ENCODE measurements at regions not wholly inside any gene's neighbourhood (a gene's known extent, or its start where the extent isn't known, plus 50 kb on each side); places are given as distances from the start of the nearest gene placed in this dataset.

DNA sequence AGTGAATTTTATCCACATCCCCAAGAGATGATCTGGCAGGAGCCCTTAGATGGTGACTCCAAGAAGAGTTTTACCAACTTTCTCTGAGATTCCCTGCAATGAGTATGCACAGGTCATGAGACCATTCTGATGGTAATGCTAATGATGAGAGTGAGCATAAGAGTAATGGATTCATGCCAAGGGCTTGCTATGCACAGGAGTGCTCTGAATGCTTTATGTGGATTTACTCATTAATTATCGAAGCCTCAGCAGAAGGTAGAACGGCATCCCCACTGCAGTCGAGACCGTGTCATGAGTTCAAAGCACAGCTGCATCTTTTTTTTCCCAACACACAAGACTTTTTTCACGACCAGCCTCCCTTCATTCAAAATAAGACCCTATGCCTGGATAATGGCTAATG is 355.0 kb downstream of the RAB28 start:
- TF ChIP-seq, protein P1, sequence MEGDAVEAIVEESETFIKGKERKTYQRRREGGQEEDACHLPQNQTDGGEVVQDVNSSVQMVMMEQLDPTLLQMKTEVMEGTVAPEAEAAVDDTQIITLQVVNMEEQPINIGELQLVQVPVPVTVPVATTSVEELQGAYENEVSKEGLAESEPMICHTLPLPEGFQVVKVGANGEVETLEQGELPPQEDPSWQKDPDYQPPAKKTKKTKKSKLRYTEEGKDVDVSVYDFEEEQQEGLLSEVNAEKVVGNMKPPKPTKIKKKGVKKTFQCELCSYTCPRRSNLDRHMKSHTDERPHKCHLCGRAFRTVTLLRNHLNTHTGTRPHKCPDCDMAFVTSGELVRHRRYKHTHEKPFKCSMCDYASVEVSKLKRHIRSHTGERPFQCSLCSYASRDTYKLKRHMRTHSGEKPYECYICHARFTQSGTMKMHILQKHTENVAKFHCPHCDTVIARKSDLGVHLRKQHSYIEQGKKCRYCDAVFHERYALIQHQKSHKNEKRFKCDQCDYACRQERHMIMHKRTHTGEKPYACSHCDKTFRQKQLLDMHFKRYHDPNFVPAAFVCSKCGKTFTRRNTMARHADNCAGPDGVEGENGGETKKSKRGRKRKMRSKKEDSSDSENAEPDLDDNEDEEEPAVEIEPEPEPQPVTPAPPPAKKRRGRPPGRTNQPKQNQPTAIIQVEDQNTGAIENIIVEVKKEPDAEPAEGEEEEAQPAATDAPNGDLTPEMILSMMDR (IDR thresholded peaks at IDR 0.05; ENCODE audit: control extremely low read depth, extremely low read depth, low read depth, missing control alignments), result no peak
- ChIA-PET CTCF (interaction anchor here (1.3 kb wide), 2 partner anchors 14 to 19 kb away, joined by 3 to 4 read pairs; no protein-coding TSS in a partner anchor), POLR2A (no interaction called here)
- no peak for DNase-seq (ENCODE audit: extremely low spot score)

DNA sequence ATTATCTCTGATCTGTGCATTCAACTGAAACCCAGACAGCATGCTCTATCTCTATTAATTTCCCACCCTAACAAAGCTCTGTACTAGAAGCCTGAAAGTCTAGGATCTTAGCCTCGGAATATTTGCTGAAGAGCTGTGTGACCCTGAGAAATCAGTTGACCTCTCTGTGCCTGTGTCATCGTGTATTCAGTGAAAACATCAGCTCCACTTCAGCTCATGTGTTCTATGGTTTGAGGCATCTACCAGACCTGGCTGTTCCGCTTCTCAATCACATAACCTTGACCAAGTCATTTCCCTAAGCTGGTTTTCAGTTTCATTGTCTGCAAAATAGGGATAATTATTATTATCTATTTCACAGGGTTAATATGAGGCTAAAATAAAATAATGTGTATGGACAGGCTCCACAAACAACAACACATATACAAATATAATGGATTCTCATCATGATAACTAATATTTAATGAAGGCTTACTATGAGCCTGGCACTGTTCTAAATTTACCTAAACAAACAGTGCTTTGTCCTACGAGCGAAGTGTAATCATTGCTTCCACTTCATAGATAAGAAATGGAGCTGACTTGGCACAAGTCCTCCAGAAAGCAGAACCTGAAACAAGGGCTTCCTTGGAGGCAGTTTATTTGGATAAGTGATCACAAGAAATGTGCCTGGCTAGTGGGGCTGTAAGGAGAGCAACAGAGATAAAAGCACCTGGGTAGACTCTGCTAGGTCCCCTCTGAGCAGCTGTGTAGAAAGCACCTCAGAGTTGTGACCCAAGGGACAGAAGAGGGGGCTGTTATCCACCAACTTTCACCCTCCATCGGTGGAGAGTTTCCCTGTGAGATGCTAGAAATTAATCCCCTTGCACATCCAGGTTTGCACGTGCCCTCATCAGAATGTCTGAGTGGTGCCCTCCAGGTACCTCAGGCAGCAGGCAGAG is 356.9 kb downstream of the RAB28 start:
- DNase-seq (ENCODE audit: extremely low spot score), result no peak
- ChIA-PET POLR2A (no interaction called here), CTCF (interaction anchor here (1.3 kb wide), 1 partner anchor 21 kb away, joined by 3 read pairs; no protein-coding TSS in a partner anchor)
- TF ChIP-seq, protein P1 (IDR thresholded peaks at IDR 0.05; ENCODE audit: control extremely low read depth, extremely low read depth, low read depth, missing control alignments), result no peak

DNA sequence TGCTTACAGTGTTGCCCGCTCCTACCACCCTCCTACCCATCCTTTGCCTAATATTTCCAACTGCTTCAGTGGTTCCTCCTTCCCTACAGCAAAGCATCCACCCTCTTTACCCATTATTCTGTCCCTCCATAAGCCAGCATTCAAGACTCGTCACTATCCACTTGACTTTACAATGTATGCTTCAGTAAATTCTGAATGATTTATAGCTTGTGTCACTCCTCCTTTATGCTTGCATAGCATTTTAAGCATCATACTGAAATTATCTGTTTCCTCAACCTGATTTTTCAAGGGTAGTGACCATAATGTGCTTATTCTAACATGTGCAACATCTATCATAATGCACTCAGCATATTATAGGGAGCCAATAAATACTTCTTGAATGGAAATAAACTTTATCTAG is 365.5 kb downstream of the RAB28 start:
- TF ChIP-seq, protein P1 (IDR thresholded peaks at IDR 0.05; ENCODE audit: control extremely low read depth, extremely low read depth, low read depth, missing control alignments), result no peak
- CTCF ChIA-PET, result no interaction called here
- POLR2A ChIA-PET, result no interaction called here
- DNase-seq (ENCODE audit: extremely low spot score), result no peak

DNA sequence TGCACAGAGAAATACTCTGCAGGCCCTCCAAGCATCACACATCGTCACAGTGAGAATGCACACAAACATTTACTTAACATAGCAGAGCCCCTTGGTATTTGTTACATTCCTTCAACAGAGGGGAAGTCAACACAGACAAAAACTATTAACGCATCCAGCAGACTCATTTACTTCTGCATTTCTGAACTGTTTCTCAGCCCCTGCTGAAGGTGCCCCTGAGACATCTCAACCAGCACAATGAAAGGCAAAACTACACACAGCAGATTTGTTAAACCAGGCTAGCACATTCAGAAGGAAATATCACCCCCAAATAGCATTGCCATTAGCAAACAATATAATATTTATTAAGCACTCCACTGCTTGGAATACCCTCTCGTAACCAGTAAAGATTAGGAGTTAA is 367.0 kb downstream of the RAB28 start:
- ChIA-PET POLR2A (no interaction called here), CTCF (interaction anchor here (1.2 to 2.2 kb wide), 2 partner anchors 28 to 42 kb away, joined by 3 to 5 read pairs; no protein-coding TSS in a partner anchor)
- DNase-seq (ENCODE audit: extremely low spot score), result no peak
- TF ChIP-seq, protein P1 (IDR thresholded peaks at IDR 0.05; ENCODE audit: control extremely low read depth, extremely low read depth, low read depth, missing control alignments), result no peak

DNA sequence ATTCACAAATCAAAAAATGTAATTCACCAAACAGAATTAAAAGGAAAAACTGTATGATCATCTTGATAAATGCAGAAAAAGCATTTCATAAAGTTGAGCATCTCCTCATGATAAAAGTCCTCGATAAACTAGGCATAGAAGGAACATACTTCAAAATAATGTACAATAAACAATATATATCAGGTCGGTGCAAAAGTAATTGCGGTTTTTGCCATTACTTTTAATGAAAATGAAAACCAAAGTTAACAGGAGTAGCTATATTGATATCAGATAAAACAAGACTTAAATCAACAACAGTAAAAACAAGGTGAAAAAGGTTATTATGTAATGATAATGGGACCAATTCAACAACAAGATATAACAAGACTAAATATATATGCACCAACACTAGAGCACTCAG is 372.1 kb downstream of the RAB28 start:
- ChIA-PET CTCF (no interaction called here), POLR2A (no interaction called here)
- TF ChIP-seq, protein P1 (IDR thresholded peaks at IDR 0.05; ENCODE audit: control extremely low read depth, extremely low read depth, low read depth, missing control alignments), result no peak
- DNase-seq (ENCODE audit: extremely low spot score), result no peak

DNA sequence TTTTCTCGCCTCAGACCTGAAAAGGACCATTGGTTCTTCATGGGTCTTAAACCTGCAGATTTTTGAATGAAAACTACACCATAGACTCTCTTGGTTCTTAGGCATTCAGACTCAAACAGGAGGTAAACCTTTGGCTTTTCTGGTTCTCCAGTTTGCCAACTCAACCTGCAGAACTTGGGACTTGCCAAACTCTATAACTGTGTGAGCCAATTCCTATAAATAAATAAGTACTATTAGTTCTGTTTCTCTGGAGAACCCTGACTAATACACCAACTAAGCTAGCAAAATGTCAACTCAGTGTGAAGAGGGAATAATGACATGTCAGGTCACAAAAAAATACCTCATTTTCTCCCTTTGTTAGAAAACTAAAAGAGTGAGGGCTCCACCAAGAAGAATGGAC is 374.6 kb downstream of the RAB28 start:
- CTCF ChIA-PET, result no interaction called here
- TF ChIP-seq, protein P1 (IDR thresholded peaks at IDR 0.05; ENCODE audit: control extremely low read depth, extremely low read depth, low read depth, missing control alignments), result no peak
- no peak for DNase-seq (ENCODE audit: extremely low spot score)
- POLR2A ChIA-PET, result no interaction called here
